OCI-LY1 (cell line): ENCODE measurements at regions not wholly inside any gene's neighbourhood (a gene's known extent, or its start where the extent isn't known, plus 50 kb on each side); places are given as distances from the start of the nearest gene placed in this dataset.

ENCODE experiments used
- H2AFZ ChIP-seq: fragments of 200-600 bp; sonication (generic), shearing (Covaris generic); 2 replicates; pipeline ENCODE4 v1.6.0; 2014; ENCODE audit warnings: antibody characterized with exemption, mild to moderate bottlenecking, low read length
- H3F3A ChIP-seq: fragments of 200-600 bp; sonication (generic), shearing (Covaris generic); 2 replicates; pipeline ENCODE4 v1.6.0; 2014; ENCODE audit warnings: mild to moderate bottlenecking, antibody characterized with exemption, low read length, moderate library complexity; ENCODE audit not compliant: insufficient read depth
- H3K27ac ChIP-seq: fragments of 200-600 bp; sonication (generic); 2 replicates; pipeline ENCODE4 v1.5.1; 2014; ENCODE audit warnings: low read length, mixed run types, mild to moderate bottlenecking, low read depth; ENCODE audit not compliant: poor library complexity, severe bottlenecking
- H3K27me3 ChIP-seq: fragments of 200-600 bp; sonication (generic); 2 replicates; pipeline ENCODE4 v1.6.0; 2014; ENCODE audit warnings: antibody characterized with exemption, mild to moderate bottlenecking, low read length, moderate library complexity; ENCODE audit not compliant: insufficient read depth
- H3K36me3 ChIP-seq: fragments of 200-600 bp; sonication (generic); 2 replicates; pipeline ENCODE4 v1.6.1; 2014; ENCODE audit warnings: mild to moderate bottlenecking, antibody characterized with exemption, low read length, moderate library complexity, mixed read lengths; ENCODE audit not compliant: insufficient read depth
- H3K4me1 ChIP-seq: fragments of 200-600 bp; sonication (generic); 2 replicates; pipeline ENCODE4 v1.5.1; 2014; ENCODE audit warnings: mild to moderate bottlenecking, low read length, moderate library complexity; ENCODE audit not compliant: insufficient read depth, severe bottlenecking
- H3K4me2 ChIP-seq: fragments of 200-600 bp; sonication (generic), shearing (Covaris generic); 2 replicates; pipeline ENCODE4 v1.6.1; 2014; ENCODE audit warnings: low read length
- H3K4me3 ChIP-seq: fragments of 200-600 bp; sonication (generic); 2 replicates; pipeline ENCODE4 v1.5.1; 2014; ENCODE audit warnings: low read length, low read depth, mild to moderate bottlenecking, mixed read lengths; ENCODE audit not compliant: poor library complexity, severe bottlenecking
- H3K79me2 ChIP-seq: fragments of 200-600 bp; shearing (Covaris generic); 2 replicates; pipeline ENCODE4 v1.6.1; 2016; ENCODE audit warnings: mixed run types, low read length, mixed read lengths; ENCODE audit not compliant: insufficient read depth
- H3K9ac ChIP-seq: fragments of 200-600 bp; sonication (generic), shearing (Covaris generic); 2 replicates; pipeline ENCODE4 v1.6.1; 2014; ENCODE audit warnings: mild to moderate bottlenecking, low read length, mixed read lengths
- H3K9me2 ChIP-seq: fragments of 200-600 bp; sonication (generic), shearing (Covaris generic); 2 replicates; pipeline ENCODE4 v1.6.1; 2014; ENCODE audit warnings: low read depth, mild to moderate bottlenecking, low read length, mixed read lengths
- H3K9me3 ChIP-seq: fragments of 200-600 bp; shearing (Covaris generic); 2 replicates; pipeline ENCODE4 v1.6.1; 2014; ENCODE audit warnings: low read length, mixed read lengths
- H4K20me1 ChIP-seq: fragments of 200-600 bp; sonication (generic), shearing (Covaris generic); 2 replicates; pipeline ENCODE4 v1.6.0; 2016; ENCODE audit warnings: mild to moderate bottlenecking, low read length; ENCODE audit not compliant: insufficient read depth
- EZH2 ChIP-seq: fragments of 200-600 bp; sonication (generic), shearing (Covaris generic); IDR thresholded peaks from 2 replicates; pipeline ENCODE4 v1.8.0; 2017; ENCODE audit warnings: borderline replicate concordance, mixed run types, mild to moderate bottlenecking, antibody characterized with exemption, low read length, moderate library complexity, mixed read lengths
- TF ChIP-seq, protein P1 (sequence below): fragments of 200-600 bp; sonication (generic), shearing (Covaris generic); IDR thresholded peaks from 2 replicates; pipeline ENCODE4 v1.5.1; 2017; ENCODE audit warnings: mild to moderate bottlenecking, antibody characterized with exemption, low read length, moderate library complexity, mixed read lengths

DNA sequence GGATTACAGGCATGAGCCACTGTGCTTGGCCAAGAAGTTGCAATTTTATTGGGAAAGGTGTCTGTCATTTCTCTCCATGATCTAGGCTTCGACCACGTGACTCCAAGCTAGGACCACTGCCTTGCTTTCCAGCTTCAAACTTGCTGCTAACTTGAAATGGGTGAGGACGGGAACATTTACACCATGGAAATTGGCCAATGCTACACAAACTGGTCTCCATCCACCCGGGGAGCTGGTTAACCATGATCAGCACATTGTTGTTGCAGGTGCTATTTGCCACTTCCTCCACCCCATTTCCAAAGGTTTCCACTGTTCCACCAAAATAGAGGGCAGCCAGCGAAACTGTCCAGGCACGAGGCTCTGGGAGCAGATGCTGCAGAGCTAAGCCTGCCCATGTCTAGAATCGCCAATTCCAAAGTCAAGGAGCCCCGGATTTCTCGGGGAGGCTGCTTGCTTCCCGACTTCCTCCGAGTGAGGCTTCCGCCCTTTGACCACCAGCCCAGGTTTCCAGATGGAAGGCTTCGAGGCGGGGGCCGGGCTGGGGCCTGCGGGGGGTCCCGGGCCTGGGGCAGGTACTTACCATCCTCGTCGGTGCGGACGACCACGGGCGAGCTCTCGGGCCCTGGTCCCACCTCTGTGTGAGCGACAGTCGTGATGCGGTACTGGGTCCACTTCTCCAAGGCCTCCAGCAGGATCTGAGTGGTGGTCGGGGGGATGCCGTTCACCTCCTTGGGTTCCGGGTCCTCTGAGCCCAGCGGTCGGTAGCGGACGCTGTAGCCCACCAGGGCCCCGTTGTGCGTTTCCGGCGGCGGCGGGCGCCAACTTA lies 109.7 kb downstream of the PTPRS start:
- Histone ChIP-seq H3K4me3 (no peak overlapping the region), H3K4me2 (no peak overlapping the region), H3F3A (no peaks in the 10 kb centered on the region), H4K20me1 (no peaks in the 10 kb centered on the region), H3K9me2 (no peaks in the 10 kb centered on the region), H3K4me1 (no peaks in the 10 kb centered on the region), H3K36me3 (no peaks in the 10 kb centered on the region), H3K27me3 (no peaks in the 10 kb centered on the region), H2AFZ (no peak overlapping the region), H3K79me2 (no peaks in the 10 kb centered on the region), H3K9ac (no peak overlapping the region), H3K9me3 (no peaks in the 10 kb centered on the region), H3K27ac (no peak overlapping the region)
- no peak for TF ChIP-seq EZH2
- TF ChIP-seq, protein P1, sequence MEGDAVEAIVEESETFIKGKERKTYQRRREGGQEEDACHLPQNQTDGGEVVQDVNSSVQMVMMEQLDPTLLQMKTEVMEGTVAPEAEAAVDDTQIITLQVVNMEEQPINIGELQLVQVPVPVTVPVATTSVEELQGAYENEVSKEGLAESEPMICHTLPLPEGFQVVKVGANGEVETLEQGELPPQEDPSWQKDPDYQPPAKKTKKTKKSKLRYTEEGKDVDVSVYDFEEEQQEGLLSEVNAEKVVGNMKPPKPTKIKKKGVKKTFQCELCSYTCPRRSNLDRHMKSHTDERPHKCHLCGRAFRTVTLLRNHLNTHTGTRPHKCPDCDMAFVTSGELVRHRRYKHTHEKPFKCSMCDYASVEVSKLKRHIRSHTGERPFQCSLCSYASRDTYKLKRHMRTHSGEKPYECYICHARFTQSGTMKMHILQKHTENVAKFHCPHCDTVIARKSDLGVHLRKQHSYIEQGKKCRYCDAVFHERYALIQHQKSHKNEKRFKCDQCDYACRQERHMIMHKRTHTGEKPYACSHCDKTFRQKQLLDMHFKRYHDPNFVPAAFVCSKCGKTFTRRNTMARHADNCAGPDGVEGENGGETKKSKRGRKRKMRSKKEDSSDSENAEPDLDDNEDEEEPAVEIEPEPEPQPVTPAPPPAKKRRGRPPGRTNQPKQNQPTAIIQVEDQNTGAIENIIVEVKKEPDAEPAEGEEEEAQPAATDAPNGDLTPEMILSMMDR = no peak

GRCh38 chr19:5229778-5230335 lies 110.8 kb downstream of the PTPRS start:
- no peaks in the 10 kb centered on the region for H3K27me3 ChIP-seq
- no peaks in the 10 kb centered on the region for H3K36me3 ChIP-seq
- no peak overlapping the region for H2AFZ ChIP-seq
- H4K20me1 ChIP-seq = no peaks in the 10 kb centered on the region
- H3K79me2 ChIP-seq = no peaks in the 10 kb centered on the region
- no peaks in the 10 kb centered on the region for H3K4me1 ChIP-seq
- H3K4me3 ChIP-seq = no peak overlapping the region
- no peak for TF ChIP-seq EZH2
- TF ChIP-seq, protein P1 = no peak
- no peaks in the 10 kb centered on the region for H3K9me3 ChIP-seq
- H3K27ac ChIP-seq = no peak overlapping the region
- H3K9me2 ChIP-seq = no peaks in the 10 kb centered on the region
- no peak overlapping the region for H3K4me2 ChIP-seq
- H3F3A ChIP-seq = no peaks in the 10 kb centered on the region
- H3K9ac ChIP-seq = no peak overlapping the region

GRCh38 chr19:5228932-5229777 lies 111.5 kb downstream of the PTPRS start:
- H3K9ac ChIP-seq = no peak overlapping the region
- no peaks in the 10 kb centered on the region for H3K9me2 ChIP-seq
- no peak overlapping the region for H3K4me3 ChIP-seq
- no peaks in the 10 kb centered on the region for H3K79me2 ChIP-seq
- H2AFZ ChIP-seq = no peak overlapping the region
- H3K4me2 ChIP-seq = no peak overlapping the region
- no peaks in the 10 kb centered on the region for H3K27me3 ChIP-seq
- no peak overlapping the region for H3K27ac ChIP-seq
- no peaks in the 10 kb centered on the region for H3K9me3 ChIP-seq
- no peaks in the 10 kb centered on the region for H3K4me1 ChIP-seq
- H4K20me1 ChIP-seq = no peaks in the 10 kb centered on the region
- H3F3A ChIP-seq = no peaks in the 10 kb centered on the region
- no peaks in the 10 kb centered on the region for H3K36me3 ChIP-seq
- no peak for TF ChIP-seq EZH2
- TF ChIP-seq, protein P1 = no peak
